ENCODE measurements at regions not wholly inside any gene's neighbourhood (a gene's known extent, or its start where the extent isn't known, plus 50 kb on each side); places are given as distances from the start of the nearest gene placed in this dataset.

DNA sequence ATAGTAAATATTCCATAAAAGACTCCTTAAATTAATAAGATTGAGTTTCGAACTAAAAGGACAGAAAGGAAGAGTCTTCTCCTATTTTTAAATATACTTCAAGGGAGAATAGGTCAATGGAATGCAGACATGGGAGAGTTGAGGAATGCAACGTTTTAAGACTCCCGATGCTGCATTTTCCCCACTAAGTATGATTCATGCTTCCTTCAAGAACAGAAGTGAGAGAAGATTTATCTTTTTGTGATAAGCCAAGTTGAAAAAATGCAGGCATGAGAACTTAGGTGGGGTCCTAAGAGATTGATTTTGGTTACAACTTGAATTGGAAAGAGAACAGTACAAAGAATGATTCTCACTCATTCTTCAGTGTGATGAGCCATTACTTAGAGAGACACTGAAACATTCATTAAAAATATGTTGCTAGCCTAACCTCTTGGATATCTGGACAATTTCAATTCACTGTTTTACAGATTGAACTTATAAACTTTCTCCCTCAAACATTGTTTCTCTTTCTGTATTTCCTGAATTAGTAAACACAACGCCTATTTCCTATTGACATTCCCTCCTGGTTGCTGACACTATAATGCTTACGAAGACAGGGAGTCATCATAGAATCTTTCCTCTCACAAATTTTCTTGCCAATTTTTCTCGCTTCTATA, 1666.1 kb upstream of the WWC1 start:
- Histone ChIP-seq H3K4me3 (replicated peaks in 1 of 3; ENCODE audit: insufficient read depth in 1 of 3, low read depth in 1 of 3, low read length in 3 of 3) (no peak overlapping the region), H3K9me1 (replicated peaks; ENCODE audit: control insufficient read depth, extremely low read depth, insufficient read depth, low read length) (no peaks in the 10 kb centered on the region), H3K36me3 (ENCODE audit: control insufficient read depth in 2 of 2, extremely low read depth in 1 of 2, insufficient read depth in 2 of 2, low read length in 2 of 2) (no peaks in the 10 kb centered on the region), H4K20me1 (replicated peaks; ENCODE audit: control insufficient read depth, extremely low read depth, insufficient read depth, low read length) (no peaks in the 10 kb centered on the region), H3K79me2 (ENCODE audit: control insufficient read depth, insufficient read depth, low read length) (no peaks in the 10 kb centered on the region), H3K27me3 (ENCODE audit: control insufficient read depth in 2 of 2, insufficient read depth in 2 of 2, low read length in 2 of 2) (no peaks in the 10 kb centered on the region), H3K9me3 (replicated peaks; ENCODE audit: control insufficient read depth, insufficient read depth, low read length) (peaks cover 2% of the 10 kb centered on the region), H3K27ac (ENCODE audit: insufficient read depth, low read depth, low read length) (no peak overlapping the region), H3K4me1 (ENCODE audit: control insufficient read depth, extremely low read depth, insufficient read depth, low read length) (no peaks in the 10 kb centered on the region), H2AFZ (ENCODE audit: low read depth, low read length) (no peak overlapping the region), H3K9ac (replicated peaks; ENCODE audit: extremely low read depth, insufficient read depth, low read length) (no peak overlapping the region), H3K4me2 (ENCODE audit: insufficient read depth, low read length) (no peak overlapping the region)
- no TSS peak for BruUV-seq (replicated peaks)
- intact Hi-C loops (cut with micrococcal nuclease): no loop called here
- no peak for DNase-seq (ENCODE audit: low read depth, low spot score)
- no peak for FAIRE-seq
- CTCF ChIA-PET: interaction anchor here (0.6 kb wide), 1 partner anchor 98 kb away, joined by 3 read pairs; no protein-coding TSS in a partner anchor
- TF ChIP-seq JUN (IDR thresholded peaks at IDR 0.05; ENCODE audit: borderline replicate concordance, insufficient read depth, insufficient read length, low read depth) (no peak), EZH2 (IDR thresholded peaks at IDR 0.05; ENCODE audit: borderline replicate concordance, low read depth, low read length, severe bottlenecking) (no peak), FOS (IDR thresholded peaks at IDR 0.05; ENCODE audit: borderline replicate concordance, insufficient read depth, low read length) (no peak), POLR2A (IDR thresholded peaks at IDR 0.05; ENCODE audit: low read depth, low read length) (no peak), MYC (IDR thresholded peaks at IDR 0.05; ENCODE audit: low read depth, low read length) (no peak), GATA2 (IDR thresholded peaks at IDR 0.05; ENCODE audit: insufficient read depth, insufficient read length, low read depth, low read length) (no peak), POLR2AphosphoS5 (IDR thresholded peaks at IDR 0.05; ENCODE audit: insufficient read depth, low read depth, low read length) (no peak)
- TF ChIP-seq, protein P1, sequence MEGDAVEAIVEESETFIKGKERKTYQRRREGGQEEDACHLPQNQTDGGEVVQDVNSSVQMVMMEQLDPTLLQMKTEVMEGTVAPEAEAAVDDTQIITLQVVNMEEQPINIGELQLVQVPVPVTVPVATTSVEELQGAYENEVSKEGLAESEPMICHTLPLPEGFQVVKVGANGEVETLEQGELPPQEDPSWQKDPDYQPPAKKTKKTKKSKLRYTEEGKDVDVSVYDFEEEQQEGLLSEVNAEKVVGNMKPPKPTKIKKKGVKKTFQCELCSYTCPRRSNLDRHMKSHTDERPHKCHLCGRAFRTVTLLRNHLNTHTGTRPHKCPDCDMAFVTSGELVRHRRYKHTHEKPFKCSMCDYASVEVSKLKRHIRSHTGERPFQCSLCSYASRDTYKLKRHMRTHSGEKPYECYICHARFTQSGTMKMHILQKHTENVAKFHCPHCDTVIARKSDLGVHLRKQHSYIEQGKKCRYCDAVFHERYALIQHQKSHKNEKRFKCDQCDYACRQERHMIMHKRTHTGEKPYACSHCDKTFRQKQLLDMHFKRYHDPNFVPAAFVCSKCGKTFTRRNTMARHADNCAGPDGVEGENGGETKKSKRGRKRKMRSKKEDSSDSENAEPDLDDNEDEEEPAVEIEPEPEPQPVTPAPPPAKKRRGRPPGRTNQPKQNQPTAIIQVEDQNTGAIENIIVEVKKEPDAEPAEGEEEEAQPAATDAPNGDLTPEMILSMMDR (IDR thresholded peaks at IDR 0.05; ENCODE audit: extremely low read depth in 1 of 2, insufficient read depth in 1 of 2, low read depth in 1 of 2, low read length in 2 of 2): no peak
- TF ChIP-seq, protein P2, sequence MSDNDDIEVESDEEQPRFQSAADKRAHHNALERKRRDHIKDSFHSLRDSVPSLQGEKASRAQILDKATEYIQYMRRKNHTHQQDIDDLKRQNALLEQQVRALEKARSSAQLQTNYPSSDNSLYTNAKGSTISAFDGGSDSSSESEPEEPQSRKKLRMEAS (IDR thresholded peaks at IDR 0.05; ENCODE audit: insufficient read depth, insufficient read length): no peak
- POLR2A ChIA-PET: no interaction called here
- dilution Hi-C loops (cut with MboI; ENCODE audit: extremely low pct_ligation_motif_present, low sequenced_read_pairs): no loop called here

Data from endothelial cell of umbilical vein (primary cell).